ENCODE measurements at regions not wholly inside any gene's neighbourhood (a gene's known extent, or its start where the extent isn't known, plus 50 kb on each side); places are given as distances from the start of the nearest gene placed in this dataset.

DNA sequence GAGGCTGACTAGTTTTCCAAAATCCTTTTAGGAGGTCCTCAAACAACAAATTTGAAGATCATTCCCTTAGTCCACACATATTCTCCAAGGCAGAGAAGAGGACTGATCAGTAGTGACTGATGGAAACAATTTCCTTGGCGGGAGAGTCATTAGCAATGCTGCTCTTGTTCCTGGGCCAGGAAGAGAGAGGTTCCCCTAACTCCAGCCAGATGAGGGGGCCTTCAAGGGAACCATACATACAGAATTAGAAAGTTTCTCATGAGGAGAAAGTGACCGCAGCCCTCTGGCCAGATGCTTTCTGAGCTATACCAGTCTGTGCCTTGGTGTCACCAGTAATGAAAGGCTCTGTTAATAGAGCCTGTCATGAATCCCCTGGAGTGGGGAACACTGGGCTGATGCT is 539.4 kb downstream of the BNC2 start:
- no peak for DNase-seq
- TF ChIP-seq GATA1 (IDR thresholded peaks at IDR 0.05; ENCODE audit: low read depth, low read length) (no peak), POLR2A (IDR thresholded peaks at IDR 0.05; ENCODE audit: low read length) (no peak)

DNA sequence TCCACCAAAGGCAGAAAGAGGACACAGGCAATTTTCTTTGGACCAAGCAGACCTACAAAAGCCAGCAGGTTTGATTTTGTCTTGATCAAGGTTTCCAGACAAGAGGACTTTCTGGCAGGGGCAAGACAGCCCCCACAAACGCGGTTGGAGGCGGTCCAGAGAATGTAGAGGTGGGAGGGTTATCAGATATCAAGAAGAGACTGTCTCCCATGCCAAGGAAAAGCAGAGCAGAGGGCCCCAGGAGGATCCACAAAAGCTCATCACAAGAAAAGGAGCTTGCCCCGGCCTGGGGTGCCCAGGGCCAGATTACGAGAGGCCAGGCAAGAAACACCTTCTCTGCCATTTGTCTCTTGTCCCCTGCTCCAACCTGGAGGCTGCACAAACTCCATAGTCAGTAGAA is 538.9 kb downstream of the BNC2 start:
- no peak for DNase-seq
- no peak for TF ChIP-seq POLR2A (IDR thresholded peaks at IDR 0.05; ENCODE audit: low read length)
- TF ChIP-seq GATA1 (IDR thresholded peaks at IDR 0.05; ENCODE audit: low read depth, low read length) = no peak

DNA sequence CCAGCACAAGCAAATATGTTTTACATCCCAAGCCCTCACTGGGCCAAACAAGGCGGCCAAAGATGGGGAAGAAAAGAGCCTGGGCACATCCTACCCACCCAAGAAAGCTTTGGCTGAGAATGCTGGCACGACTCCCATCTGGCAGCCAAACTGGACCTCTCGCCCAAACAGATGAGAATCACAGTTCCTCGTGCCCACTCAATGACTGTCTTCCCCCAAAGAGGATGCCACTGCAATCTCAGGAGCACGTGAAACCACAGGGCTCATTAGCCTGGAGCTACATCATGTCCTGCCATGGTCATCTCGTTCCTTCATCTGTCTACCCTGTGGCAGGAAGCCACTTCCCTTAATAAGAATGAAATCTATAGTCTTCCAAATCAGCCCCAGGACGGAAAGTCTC is 536.8 kb downstream of the BNC2 start:
- TF ChIP-seq GATA1 (IDR thresholded peaks at IDR 0.05; ENCODE audit: low read depth, low read length) (no peak), POLR2A (IDR thresholded peaks at IDR 0.05; ENCODE audit: low read length) (no peak)
- DNase-seq = no peak

DNA sequence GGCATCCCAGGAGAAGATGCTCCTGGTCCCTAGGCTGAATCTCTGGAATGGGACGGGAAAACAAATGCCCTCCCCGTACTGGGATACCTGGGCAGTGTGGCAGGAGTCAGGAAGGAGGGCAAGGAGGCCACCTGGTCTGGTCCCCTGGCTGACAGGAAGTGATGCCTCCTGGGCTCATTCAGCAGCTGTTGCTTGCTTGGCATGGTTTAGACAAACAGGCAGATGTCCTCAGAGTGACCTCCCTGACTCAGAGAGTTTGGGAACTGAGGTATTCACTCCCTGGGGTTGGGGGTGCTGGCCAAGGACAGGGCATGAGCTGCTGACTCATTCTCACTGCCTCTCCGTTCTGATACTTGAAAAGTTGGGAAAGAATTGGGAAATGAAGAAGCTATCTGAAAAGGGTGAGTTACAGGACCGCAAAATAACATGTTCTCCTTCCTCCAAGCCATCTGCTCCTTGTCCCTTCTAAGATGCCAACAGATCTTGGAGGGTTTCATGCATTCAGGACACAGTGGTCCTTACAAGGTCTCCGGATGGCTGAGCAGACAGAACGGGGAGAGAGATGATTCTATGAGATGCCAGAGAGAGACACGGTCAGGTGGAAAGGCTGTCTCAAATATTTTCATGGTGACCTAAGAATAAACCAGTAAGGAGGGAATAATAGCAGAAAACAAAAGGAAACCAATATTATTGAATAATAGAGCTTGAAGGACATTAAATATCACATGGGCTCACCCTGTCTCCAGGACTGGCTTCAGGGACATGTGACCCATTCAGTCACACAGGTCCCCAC is 534.5 kb downstream of the BNC2 start:
- TF ChIP-seq POLR2A (IDR thresholded peaks at IDR 0.05; ENCODE audit: low read length) = no peak
- no peak for DNase-seq

DNA sequence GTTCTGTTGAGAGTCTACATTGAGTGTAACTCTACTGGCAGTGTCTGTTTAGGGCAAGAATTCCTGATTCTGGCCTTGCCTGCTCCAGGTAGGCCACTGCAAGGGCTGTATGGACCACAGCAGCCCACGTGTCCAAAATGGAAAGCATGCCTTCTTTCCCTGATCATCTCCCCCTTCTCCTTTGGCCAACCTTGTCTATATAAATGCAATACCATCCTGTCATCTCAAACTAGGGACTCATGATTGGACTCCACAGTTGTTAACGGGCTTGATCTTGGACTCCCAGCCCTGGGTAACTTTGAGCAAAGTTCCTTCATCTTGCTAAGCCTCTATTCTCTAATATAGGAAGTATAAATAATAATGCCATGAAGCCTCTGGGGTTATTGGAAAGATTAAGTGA is 533.6 kb downstream of the BNC2 start:
- no peak for DNase-seq

DNA sequence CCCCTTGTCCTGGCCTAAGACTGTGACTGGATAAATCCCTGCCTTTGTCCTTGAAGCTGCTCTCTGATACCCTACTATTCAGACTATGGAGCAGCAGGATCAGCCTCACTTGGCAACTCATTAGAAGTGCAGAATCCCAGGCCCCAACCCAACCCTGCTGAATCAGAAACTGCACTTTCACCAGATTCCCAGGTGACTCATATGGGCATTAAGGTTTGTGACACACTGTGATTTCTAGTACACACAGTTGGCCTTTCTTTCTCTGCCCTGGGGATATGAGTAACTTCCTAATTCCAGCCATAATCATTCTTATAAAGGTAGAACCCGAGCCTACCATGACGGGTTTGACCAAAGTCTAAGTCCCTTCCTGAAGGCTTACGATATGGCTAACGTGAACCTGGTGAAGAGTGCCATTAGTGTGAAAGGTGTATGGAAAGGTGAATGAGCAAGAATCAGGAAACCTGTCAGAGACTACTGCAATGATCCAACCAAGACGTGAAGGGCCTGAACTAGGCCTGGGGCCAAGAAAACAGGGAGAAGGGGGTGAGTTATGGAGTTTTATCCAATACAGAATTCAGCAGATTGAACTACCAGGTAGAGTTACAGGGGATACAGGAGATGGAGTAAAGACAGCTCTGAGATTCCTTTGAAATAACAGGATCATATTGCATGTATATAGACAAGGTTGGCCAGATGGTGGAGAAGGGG is 533.0 kb downstream of the BNC2 start:
- TF ChIP-seq GATA1 (IDR thresholded peaks at IDR 0.05; ENCODE audit: low read depth, low read length) = no peak
- no peak for TF ChIP-seq POLR2A (IDR thresholded peaks at IDR 0.05; ENCODE audit: low read length)
- no peak for DNase-seq

More for the DNA sequence above, 533.6 kb downstream of the BNC2 start:
- TF ChIP-seq GATA1 (IDR thresholded peaks at IDR 0.05; ENCODE audit: low read depth, low read length) (no peak), POLR2A (IDR thresholded peaks at IDR 0.05; ENCODE audit: low read length) (no peak)

DNA sequence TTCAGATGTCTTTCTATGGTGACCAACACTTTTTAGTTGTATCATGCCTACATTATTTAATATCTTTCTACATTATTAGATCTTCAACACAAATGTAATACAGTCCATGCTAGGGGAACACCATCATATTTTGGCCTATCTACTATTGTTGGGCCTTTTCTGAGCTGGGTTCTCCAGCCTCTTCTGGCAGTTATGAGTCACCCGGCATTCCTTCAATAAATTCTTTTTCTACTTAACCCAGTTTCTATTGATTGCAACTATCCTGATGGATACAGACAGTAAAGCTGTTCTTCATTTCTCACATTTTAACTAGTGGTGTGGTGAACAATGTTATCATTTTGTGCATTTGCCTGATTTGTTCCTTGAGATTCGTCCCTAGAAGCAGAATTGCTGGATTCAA is 529.3 kb downstream of the BNC2 start:
- TF ChIP-seq GATA1 (IDR thresholded peaks at IDR 0.05; ENCODE audit: low read depth, low read length) (no peak), POLR2A (IDR thresholded peaks at IDR 0.05; ENCODE audit: low read length) (no peak)
- no peak for DNase-seq

DNA sequence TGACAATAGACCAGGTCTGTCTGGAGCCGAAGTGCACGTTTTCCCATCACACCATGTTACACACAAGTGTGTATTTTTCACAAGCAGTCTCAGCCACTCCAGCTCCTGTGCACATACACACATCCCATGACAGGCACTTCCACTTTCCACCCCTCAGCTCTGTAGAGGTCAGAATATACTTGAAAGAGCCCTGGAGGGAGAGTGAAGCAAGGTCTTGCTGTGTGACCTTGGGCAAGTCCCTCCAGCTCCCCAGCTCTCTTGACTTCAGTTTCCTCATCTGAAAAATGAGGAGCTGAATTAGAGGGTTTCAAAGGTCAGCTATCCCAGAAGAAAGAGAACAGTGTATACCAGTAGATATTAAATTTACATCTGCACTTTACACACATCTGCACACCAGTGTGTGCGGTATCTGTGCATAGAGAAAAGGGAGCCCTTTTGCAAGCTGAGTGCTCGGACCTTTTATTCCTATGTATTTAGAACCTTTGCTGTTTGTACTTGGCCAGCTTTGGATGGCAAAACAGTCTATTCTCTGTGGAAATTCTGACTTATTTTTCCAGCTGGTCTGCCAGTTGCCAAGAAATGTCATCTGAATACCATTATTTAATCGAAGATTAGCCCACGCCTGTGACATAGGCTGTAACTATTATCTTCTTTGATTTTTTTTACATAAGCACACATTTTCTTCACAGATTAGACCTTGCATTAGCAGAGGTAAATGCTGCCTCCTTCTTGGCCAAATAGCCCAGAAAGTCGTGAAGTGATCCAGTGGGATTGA is 528.0 kb downstream of the BNC2 start:
- no peak for DNase-seq
- TF ChIP-seq POLR2A (IDR thresholded peaks at IDR 0.05; ENCODE audit: low read length) (no peak), GATA1 (IDR thresholded peaks at IDR 0.05; ENCODE audit: low read depth, low read length) (no peak)

DNA sequence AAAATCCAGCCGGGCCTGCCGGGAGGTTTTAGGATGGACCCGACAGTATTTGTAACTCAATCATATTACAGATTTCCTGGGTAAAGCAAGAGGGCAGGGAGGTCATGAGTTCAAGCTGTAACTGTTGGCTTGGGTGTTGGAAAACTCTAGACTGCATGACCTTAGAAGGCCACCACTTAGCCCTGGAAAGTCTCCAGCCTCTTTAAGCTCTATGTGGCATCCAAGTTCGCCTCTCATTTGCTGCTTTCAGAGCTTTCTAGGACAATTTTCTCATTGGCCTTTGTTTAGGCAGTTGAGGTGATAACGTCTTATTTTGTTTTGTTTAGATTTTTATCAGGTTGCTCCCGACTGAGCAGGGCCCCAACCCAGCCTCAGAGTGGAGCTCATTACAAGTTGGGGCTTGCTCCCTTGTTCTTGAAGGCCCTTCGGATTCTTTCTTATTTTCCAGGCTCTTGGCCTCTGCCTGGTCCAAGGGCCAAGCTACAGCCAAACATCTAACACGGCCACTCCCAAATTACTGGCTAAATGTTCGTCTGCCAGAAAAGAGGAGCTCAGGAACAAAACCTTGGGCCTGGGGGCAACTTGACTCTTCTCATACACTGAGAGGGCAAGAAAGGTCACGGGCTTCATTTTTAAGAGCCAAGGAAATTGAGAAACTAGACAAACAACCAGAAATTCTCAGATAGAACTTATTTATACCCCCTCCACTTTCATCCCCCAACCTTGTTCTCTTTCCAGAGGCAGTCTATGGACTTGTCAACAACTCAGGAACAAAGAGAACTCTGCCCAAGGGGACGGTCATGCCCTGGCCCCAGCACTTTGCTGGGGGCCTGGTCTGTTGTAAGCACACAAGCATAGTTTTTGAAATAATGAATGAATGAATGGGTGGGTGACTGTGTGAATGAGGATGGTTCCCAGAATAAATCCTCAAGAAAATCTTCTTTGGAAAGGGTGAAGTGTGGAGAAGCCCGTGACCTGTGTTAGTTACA is 526.9 kb downstream of the BNC2 start:
- no peak for DNase-seq
- TF ChIP-seq GATA1 (IDR thresholded peaks at IDR 0.05; ENCODE audit: low read depth, low read length) (no peak), POLR2A (IDR thresholded peaks at IDR 0.05; ENCODE audit: low read length) (no peak)

DNA sequence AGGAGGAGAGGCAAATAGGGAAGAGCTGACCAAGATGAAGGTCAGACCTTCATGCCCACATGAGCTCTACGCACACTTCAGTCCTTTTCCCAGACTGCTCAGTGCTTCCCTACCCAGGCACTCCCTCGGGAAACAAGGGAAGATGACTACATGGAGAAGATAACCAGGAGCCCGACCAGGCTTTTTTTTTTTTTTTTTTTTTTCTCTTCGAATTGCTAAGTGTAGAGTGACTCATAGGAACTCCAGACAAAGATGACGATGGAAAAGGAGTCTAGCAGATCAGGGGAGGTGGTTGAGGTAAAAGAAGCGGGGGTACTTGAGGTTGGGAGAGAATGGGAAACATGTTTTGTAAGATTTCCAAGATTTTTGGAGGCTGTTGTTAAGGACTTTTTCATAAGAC is 526.1 kb downstream of the BNC2 start:
- TF ChIP-seq GATA1 (IDR thresholded peaks at IDR 0.05; ENCODE audit: low read depth, low read length) = no peak
- no peak for TF ChIP-seq POLR2A (IDR thresholded peaks at IDR 0.05; ENCODE audit: low read length)
- DNase-seq = no peak

DNA sequence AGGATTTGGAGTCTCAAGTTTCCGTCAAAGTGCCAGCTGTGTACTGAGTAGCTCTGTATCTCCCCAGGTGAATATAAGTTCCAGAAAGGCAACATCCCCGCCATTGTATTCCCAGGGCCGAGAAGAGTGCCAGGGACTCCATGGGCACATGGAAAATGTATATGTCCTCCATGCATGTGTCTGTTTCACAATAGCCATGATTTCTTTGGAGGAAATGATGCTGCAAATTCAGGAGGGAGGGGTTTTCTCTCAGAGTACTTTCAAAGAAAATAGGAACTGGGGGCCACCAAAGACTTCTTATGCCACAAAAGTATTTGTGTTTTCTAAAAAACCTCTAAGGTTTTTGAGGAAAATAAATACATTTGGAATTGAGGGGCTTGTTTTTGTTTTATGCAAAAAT is 524.6 kb downstream of the BNC2 start:
- TF ChIP-seq GATA1 (IDR thresholded peaks at IDR 0.05; ENCODE audit: low read depth, low read length) = no peak
- no peak for TF ChIP-seq POLR2A (IDR thresholded peaks at IDR 0.05; ENCODE audit: low read length)
- DNase-seq = no peak

DNA sequence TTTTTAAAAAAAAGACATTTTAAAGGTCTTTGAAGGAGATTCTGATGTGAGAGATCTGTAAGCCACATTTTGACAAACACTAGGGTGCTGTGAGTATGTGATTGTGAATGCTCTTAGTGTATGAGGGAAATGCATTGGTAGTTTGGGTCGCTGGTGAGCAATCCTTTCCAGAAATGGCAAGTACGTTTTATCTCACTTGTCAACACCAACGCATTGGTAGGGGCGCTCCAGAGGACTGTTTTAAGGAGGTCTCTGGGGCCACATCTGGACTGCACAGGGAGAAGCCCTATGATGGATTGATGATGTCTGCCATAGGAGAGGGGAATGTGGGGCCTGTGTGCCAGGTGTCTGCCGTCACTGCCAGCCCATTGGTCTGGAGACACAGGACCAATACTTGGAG is 522.6 kb downstream of the BNC2 start:
- TF ChIP-seq GATA1 (IDR thresholded peaks at IDR 0.05; ENCODE audit: low read depth, low read length) (no peak), POLR2A (IDR thresholded peaks at IDR 0.05; ENCODE audit: low read length) (no peak)
- DNase-seq = no peak

DNA sequence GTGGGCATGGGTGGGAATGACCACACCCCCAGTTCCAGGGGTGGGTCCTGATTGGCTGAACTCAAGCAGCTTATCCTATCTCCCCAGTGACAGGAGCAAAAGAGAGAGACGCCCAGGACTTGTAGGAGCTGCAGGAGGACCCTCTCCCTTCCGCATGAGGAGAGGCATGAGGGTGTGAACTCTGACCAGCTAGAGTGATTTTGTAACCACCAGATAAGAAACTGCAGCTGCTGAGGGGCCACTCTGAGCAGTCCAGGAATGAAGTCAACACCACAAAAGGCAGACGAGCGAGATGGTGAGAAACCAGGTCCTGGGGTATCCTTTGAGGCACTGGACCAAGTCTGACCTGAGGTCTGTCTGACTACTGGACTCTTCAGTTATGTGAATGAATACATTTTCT is 521.9 kb downstream of the BNC2 start:
- DNase-seq = no peak
- no peak for TF ChIP-seq POLR2A (IDR thresholded peaks at IDR 0.05; ENCODE audit: low read length)
- TF ChIP-seq GATA1 (IDR thresholded peaks at IDR 0.05; ENCODE audit: low read depth, low read length) = no peak
